ENCODE measurements at regions not wholly inside any gene's neighbourhood (a gene's known extent, or its start where the extent isn't known, plus 50 kb on each side); places are given as distances from the start of the nearest gene placed in this dataset.
"Not testable (repeated sequence)": the region's sequence is repeated elsewhere in the genome, so short reads cannot be mapped to it uniquely, and the experiment has no call there.

- no peaks in the 10 kb centered on the region for H3K4me1 ChIP-seq (ENCODE audit: control insufficient read depth, insufficient read depth, low read length)
- no peak overlapping the region for H3K27ac ChIP-seq (ENCODE audit: low read depth, low read length)
- H3K9ac ChIP-seq (ENCODE audit: low read length): no peak overlapping the region
These were observed 417.5 kb upstream of the ADAMTSL1 start for GRCh38 chr9:18056269-18056992.

GRCh38 chr9:18056993-18057369, 417.0 kb upstream of the ADAMTSL1 start:
- Histone ChIP-seq H3K27ac (ENCODE audit: low read depth, low read length) (no peak overlapping the region), H3K4me1 (ENCODE audit: control insufficient read depth, insufficient read depth, low read length) (no peaks in the 10 kb centered on the region), H3K9ac (ENCODE audit: low read length) (no peak overlapping the region), H3K27me3 (ENCODE audit: control insufficient read depth, insufficient read depth, low read length) (no peaks in the 10 kb centered on the region), H3K36me3 (ENCODE audit: control insufficient read depth, insufficient read depth, low read length) (no peaks in the 10 kb centered on the region), H3K4me3 (ENCODE audit: low read length) (no peak overlapping the region)

More at GRCh38 chr9:18056269-18056992, 417.5 kb upstream of the ADAMTSL1 start:
- Histone ChIP-seq H3K4me3 (ENCODE audit: low read length) (no peak overlapping the region), H3K27me3 (ENCODE audit: control insufficient read depth, insufficient read depth, low read length) (no peaks in the 10 kb centered on the region), H3K36me3 (ENCODE audit: control insufficient read depth, insufficient read depth, low read length) (no peaks in the 10 kb centered on the region)

- H3K9ac ChIP-seq (ENCODE audit: low read length): no peak overlapping the region
- no peaks in the 10 kb centered on the region for H3K27me3 ChIP-seq (ENCODE audit: control insufficient read depth, insufficient read depth, low read length)
- no peaks in the 10 kb centered on the region for H3K36me3 ChIP-seq (ENCODE audit: control insufficient read depth, insufficient read depth, low read length)
- H3K4me3 ChIP-seq (ENCODE audit: low read length): no peak overlapping the region
- H3K4me1 ChIP-seq (ENCODE audit: control insufficient read depth, insufficient read depth, low read length): no peaks in the 10 kb centered on the region
- no peak overlapping the region for H3K27ac ChIP-seq (ENCODE audit: low read depth, low read length)
These were observed 415.1 kb upstream of the ADAMTSL1 start for GRCh38 chr9:18058564-18059442.

DNA sequence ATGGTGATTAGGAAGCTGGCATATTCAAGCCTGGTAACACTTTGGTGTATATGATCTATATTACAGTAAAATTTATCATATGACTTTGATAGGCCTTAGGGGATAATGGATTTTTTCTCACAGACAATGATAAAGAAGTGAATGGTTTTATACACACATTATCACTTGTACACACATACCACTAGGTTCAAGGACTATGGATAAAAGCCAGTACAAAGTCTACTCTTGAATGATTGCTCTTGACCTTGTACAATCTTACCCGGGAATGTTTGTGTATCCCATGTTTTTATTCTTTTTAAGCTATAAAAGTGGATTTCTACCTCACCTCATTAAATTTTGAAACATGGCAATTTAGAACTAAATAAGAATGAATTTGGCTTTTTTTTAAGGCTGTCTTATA, 414.5 kb upstream of the ADAMTSL1 start:
- no peak overlapping the region for H3K4me3 ChIP-seq (ENCODE audit: low read length)
- H3K27ac ChIP-seq (ENCODE audit: low read depth, low read length): no peak overlapping the region
- H3K27me3 ChIP-seq (ENCODE audit: control insufficient read depth, insufficient read depth, low read length): no peaks in the 10 kb centered on the region
- no peaks in the 10 kb centered on the region for H3K36me3 ChIP-seq (ENCODE audit: control insufficient read depth, insufficient read depth, low read length)
- no peaks in the 10 kb centered on the region for H3K4me1 ChIP-seq (ENCODE audit: control insufficient read depth, insufficient read depth, low read length)
- no peak overlapping the region for H3K9ac ChIP-seq (ENCODE audit: low read length)

GRCh38 chr9:18060269-18060934, 413.6 kb upstream of the ADAMTSL1 start:
- H3K9ac ChIP-seq (ENCODE audit: low read length): no peak overlapping the region
- H3K27ac ChIP-seq (ENCODE audit: low read depth, low read length): no peak overlapping the region
- no peak overlapping the region for H3K4me3 ChIP-seq (ENCODE audit: low read length)
- H3K36me3 ChIP-seq (ENCODE audit: control insufficient read depth, insufficient read depth, low read length): no peaks in the 10 kb centered on the region
- no peaks in the 10 kb centered on the region for H3K27me3 ChIP-seq (ENCODE audit: control insufficient read depth, insufficient read depth, low read length)
- no peaks in the 10 kb centered on the region for H3K4me1 ChIP-seq (ENCODE audit: control insufficient read depth, insufficient read depth, low read length)

DNA sequence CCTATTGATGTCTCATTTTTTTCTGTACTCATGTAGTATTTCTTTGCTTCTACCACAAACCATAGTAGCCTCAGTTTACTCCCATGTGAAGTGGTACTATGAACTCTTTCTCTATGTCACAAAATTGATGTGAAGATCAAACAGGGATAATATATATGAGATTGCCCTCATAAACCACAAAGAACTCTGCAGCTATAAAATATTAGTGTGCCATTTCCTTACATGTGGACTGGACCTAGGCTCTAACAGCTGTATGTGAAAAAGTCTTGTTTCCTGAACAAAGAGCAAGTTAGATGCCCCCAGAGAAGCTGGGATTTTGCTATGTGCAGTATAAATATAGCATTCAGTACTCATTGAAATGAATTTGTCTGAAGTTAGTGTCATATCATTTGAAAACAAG, 412.6 kb upstream of the ADAMTSL1 start:
- Histone ChIP-seq H3K27ac (ENCODE audit: low read depth, low read length) (no peak overlapping the region), H3K9ac (ENCODE audit: low read length) (no peak overlapping the region), H3K27me3 (ENCODE audit: control insufficient read depth, insufficient read depth, low read length) (no peaks in the 10 kb centered on the region), H3K4me3 (ENCODE audit: low read length) (no peak overlapping the region), H3K36me3 (ENCODE audit: control insufficient read depth, insufficient read depth, low read length) (no peaks in the 10 kb centered on the region), H3K4me1 (ENCODE audit: control insufficient read depth, insufficient read depth, low read length) (no peaks in the 10 kb centered on the region)

DNA sequence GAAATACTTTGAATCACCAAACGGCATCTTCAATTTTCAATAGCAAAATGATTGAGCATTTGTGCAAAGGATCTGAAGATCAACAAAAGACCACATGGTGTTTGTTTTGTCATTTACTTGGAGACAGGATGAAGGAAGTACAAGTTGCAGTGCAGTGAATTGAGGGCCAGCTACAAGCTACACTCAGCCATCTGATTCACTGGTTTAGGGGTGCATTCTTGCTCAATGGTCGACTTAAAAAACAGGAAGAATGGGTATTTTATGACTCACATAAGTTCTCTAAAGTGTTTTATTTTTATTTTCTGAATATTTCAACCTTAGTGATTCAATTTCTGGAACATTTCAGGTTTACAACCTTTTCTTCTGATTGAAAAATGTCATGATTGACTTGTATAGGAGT, 412.1 kb upstream of the ADAMTSL1 start:
- H3K27me3 ChIP-seq (ENCODE audit: control insufficient read depth, insufficient read depth, low read length): no peaks in the 10 kb centered on the region
- H3K4me3 ChIP-seq (ENCODE audit: low read length): no peak overlapping the region
- H3K27ac ChIP-seq (ENCODE audit: low read depth, low read length): no peak overlapping the region
- no peaks in the 10 kb centered on the region for H3K36me3 ChIP-seq (ENCODE audit: control insufficient read depth, insufficient read depth, low read length)
- no peaks in the 10 kb centered on the region for H3K4me1 ChIP-seq (ENCODE audit: control insufficient read depth, insufficient read depth, low read length)
- H3K9ac ChIP-seq (ENCODE audit: low read length): no peak overlapping the region

DNA sequence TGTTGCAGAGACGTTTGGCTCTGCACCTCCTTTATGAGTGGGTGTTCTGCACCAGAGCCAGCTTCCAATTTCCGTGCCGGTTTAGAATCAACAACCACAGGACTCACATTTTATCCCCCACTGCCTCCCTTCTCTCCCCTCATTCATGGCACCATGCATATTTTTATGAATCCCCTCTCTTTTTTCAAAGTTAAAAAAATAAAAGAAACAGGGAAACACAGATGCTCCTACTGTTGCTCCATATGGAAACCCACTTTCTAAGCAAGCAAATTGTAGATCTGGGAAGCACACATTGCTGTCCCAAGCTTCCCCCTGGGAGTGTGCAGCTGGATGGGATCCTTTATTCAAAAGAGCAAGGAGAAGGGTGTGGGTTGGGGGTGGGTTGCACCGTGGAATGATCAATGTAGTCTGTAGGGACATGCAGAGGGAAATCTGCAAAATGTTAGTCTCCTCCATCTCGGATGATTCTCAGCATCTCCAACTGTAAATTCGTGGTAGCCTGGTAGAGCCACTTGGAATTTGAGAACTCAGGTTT, 410.0 kb upstream of the ADAMTSL1 start:
- H3K4me3 ChIP-seq (ENCODE audit: low read length): no peak overlapping the region
- no peak overlapping the region for H3K27ac ChIP-seq (ENCODE audit: low read depth, low read length)
- H3K27me3 ChIP-seq (ENCODE audit: control insufficient read depth, insufficient read depth, low read length): no peaks in the 10 kb centered on the region
- no peaks in the 10 kb centered on the region for H3K36me3 ChIP-seq (ENCODE audit: control insufficient read depth, insufficient read depth, low read length)
- no peak overlapping the region for H3K9ac ChIP-seq (ENCODE audit: low read length)
- peaks cover 3% of the 10 kb centered on the region for H3K4me1 ChIP-seq (ENCODE audit: control insufficient read depth, insufficient read depth, low read length)

DNA sequence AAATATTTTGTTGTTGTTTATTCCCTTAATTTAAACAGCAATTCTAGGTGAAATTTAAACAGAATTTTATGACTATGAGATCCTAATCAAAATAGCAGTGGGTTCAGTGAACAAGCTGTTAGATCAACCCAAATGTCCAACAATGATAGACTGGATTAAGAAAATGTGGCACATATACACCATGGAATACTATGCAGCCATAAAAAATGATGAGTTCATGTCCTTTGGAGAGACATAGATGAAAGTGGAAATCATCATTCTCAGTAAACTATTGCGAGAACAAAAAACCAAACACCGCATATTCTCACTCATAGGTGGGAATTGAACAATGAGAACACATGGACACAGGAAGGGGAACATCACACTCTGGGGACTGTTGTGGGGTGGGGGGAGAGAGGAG, 407.3 kb upstream of the ADAMTSL1 start:
- not testable (repeated sequence) for H3K27ac ChIP-seq (ENCODE audit: low read depth, low read length); H3K4me1 ChIP-seq (ENCODE audit: control insufficient read depth, insufficient read depth, low read length); H3K27me3 ChIP-seq (ENCODE audit: control insufficient read depth, insufficient read depth, low read length); H3K36me3 ChIP-seq (ENCODE audit: control insufficient read depth, insufficient read depth, low read length); H3K9ac ChIP-seq (ENCODE audit: low read length); H3K4me3 ChIP-seq (ENCODE audit: low read length)

DNA sequence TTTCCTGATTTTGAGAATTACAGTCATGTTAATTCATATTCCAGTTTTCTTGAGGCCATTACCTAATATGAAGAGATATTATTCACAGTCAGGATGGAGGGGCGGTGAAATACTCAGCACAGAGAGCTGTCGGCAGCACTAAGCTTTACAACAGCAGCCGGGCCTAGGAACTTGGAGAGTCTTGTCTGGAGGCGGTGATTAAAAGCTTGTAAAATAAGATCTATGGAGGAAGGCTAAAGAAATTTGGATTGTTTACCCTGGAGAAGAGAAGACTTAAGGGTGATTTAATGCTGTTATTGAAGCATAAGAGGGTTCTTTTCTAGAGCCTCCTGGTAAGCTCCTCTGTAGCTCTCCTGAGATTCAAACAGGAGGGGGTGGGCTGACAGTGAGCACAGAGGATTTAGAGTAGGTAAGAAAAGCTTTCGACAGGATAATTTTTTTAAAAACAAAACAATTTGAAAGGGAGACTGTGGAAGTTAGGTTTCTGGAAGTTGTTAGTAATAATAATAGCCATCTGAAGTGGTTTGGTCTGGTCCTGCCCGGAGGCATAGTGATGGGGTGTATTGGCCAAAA, 406.3 kb upstream of the ADAMTSL1 start:
- no peak overlapping the region for H3K4me3 ChIP-seq (ENCODE audit: low read length)
- H3K9ac ChIP-seq (ENCODE audit: low read length): no peak overlapping the region
- H3K27ac ChIP-seq (ENCODE audit: low read depth, low read length): no peak overlapping the region
- H3K27me3 ChIP-seq (ENCODE audit: control insufficient read depth, insufficient read depth, low read length): no peaks in the 10 kb centered on the region
- no peaks in the 10 kb centered on the region for H3K36me3 ChIP-seq (ENCODE audit: control insufficient read depth, insufficient read depth, low read length)
- peaks cover 3% of the 10 kb centered on the region for H3K4me1 ChIP-seq (ENCODE audit: control insufficient read depth, insufficient read depth, low read length)

GRCh38 chr9:18068900-18069299, 405.1 kb upstream of the ADAMTSL1 start:
- no peaks in the 10 kb centered on the region for H3K36me3 ChIP-seq (ENCODE audit: control insufficient read depth, insufficient read depth, low read length)
- peaks cover 3% of the 10 kb centered on the region for H3K4me1 ChIP-seq (ENCODE audit: control insufficient read depth, insufficient read depth, low read length)
- H3K9ac ChIP-seq (ENCODE audit: low read length): no peak overlapping the region
- no peak overlapping the region for H3K27ac ChIP-seq (ENCODE audit: low read depth, low read length)
- H3K4me3 ChIP-seq (ENCODE audit: low read length): no peak overlapping the region
- H3K27me3 ChIP-seq (ENCODE audit: control insufficient read depth, insufficient read depth, low read length): no peaks in the 10 kb centered on the region

DNA sequence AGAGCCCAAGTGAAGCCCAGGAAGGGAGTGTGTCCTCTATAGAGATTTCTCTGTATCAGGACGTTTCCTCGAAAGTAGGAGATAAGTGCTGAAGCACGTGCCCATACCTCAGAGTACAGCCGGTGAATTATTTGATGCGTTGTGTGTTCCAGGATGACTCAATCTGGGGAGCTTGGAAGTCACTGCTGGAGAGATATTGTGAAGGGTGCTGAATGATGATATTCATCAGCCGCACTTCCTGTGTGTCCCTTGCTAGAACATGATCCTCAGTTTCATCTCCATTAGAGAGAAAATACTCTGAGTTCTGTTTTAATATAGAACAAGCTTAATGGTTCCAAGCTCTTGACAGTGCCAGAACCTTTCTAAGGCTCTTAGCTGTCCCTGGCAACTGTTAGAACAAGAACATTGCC, 402.3 kb upstream of the ADAMTSL1 start:
- Histone ChIP-seq H3K4me3 (ENCODE audit: low read length) (no peak overlapping the region), H3K9ac (ENCODE audit: low read length) (no peak overlapping the region), H3K4me1 (ENCODE audit: control insufficient read depth, insufficient read depth, low read length) (peaks cover 3% of the 10 kb centered on the region), H3K27me3 (ENCODE audit: control insufficient read depth, insufficient read depth, low read length) (no peaks in the 10 kb centered on the region), H3K36me3 (ENCODE audit: control insufficient read depth, insufficient read depth, low read length) (no peaks in the 10 kb centered on the region), H3K27ac (ENCODE audit: low read depth, low read length) (no peak overlapping the region)
